ENCODE measurements at regions not wholly inside any gene's neighbourhood (a gene's known extent, or its start where the extent isn't known, plus 50 kb on each side); places are given as distances from the start of the nearest gene placed in this dataset.

DNA sequence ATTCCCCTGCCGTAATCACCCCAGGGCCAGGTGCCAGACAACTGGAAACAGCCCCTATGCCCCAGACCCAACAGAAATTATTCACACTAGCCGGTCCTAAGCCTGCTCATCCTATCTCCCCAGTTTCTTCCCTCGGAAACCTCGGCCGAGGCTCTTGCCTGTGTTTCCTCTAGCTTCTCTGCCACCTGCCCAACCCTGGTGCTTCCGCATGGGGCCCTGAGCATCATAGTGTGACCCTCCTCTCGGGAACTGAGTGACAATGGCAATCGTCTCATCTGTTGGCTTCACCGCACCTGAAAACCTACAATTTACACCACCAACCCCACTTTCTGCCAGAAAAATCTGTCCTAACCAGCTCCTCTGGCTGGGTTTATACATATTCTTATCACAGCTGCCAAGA, 257.3 kb downstream of the SOD2 start:
- ATAC-seq (ENCODE audit: low read depth in 2 of 2), result no peak
- Histone ChIP-seq H3K27me3 (ENCODE audit: control insufficient read depth, insufficient read depth, low read length) (no peaks in the 10 kb centered on the region), H3K4me1 (ENCODE audit: control insufficient read depth, insufficient read depth, low read length, poor library complexity, severe bottlenecking) (no peaks in the 10 kb centered on the region), H3K4me3 (ENCODE audit: low read depth, low read length) (no peak overlapping the region), H3K36me3 (ENCODE audit: control insufficient read depth, insufficient read depth, low read length) (no peaks in the 10 kb centered on the region), H3K27ac (ENCODE audit: insufficient read depth, low read length, poor library complexity, severe bottlenecking) (no peak overlapping the region), H3K9me3 (ENCODE audit: control insufficient read depth in 2 of 2, low read length in 2 of 2) (peaks cover 7 to 13% of the 10 kb centered on the region in 2 experiments)
- Mint-ChIP-seq H3K4me3 (no peak overlapping the region), H3K27ac (no peak overlapping the region), H3K27me3 (peaks cover 12% of the 10 kb centered on the region), H3K4me1 (no peaks in the 10 kb centered on the region), H3K9me3 (peaks cover 0 to 23% (median 4%) of the 10 kb centered on the region in 7 donors), H3K36me3 (no peaks in the 10 kb centered on the region)
- no peak for DNase-seq

DNA sequence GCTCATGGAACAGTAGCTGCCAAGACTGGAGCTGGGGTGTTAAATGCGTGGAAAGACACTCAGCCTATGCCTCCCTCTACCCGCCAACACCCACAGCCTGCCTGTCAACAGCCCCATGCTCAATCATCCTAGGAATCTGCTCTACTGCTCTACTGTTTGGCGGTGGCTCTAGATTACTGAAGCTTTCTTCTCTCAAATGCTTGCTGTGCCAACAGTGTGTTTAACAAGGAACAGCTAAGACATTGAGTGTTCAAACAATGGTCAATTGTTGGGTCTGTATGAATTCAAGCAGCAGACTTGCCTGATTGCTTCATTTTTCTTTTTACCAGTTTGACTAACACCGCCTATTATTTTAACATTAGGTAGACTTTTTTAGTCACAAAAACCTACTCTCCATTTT, 258.6 kb downstream of the SOD2 start:
- Histone ChIP-seq H3K27me3 (ENCODE audit: control insufficient read depth, insufficient read depth, low read length) (no peaks in the 10 kb centered on the region), H3K27ac (ENCODE audit: insufficient read depth, low read length, poor library complexity, severe bottlenecking) (no peak overlapping the region), H3K4me1 (ENCODE audit: control insufficient read depth, insufficient read depth, low read length, poor library complexity, severe bottlenecking) (no peaks in the 10 kb centered on the region), H3K36me3 (ENCODE audit: control insufficient read depth, insufficient read depth, low read length) (no peaks in the 10 kb centered on the region), H3K9me3 (ENCODE audit: control insufficient read depth in 2 of 2, low read length in 2 of 2) (peaks cover 7 to 13% of the 10 kb centered on the region in 2 experiments), H3K4me3 (ENCODE audit: low read depth, low read length) (no peak overlapping the region)
- Mint-ChIP-seq H3K4me3 (no peak overlapping the region), H3K27ac (no peak overlapping the region), H3K36me3 (no peaks in the 10 kb centered on the region), H3K4me1 (no peaks in the 10 kb centered on the region), H3K27me3 (peaks cover 6% of the 10 kb centered on the region), H3K9me3 (peaks cover 0 to 23% (median 4%) of the 10 kb centered on the region in 7 donors)
- no peak for ATAC-seq (ENCODE audit: low read depth in 2 of 2)
- DNase-seq, result no peak

DNA sequence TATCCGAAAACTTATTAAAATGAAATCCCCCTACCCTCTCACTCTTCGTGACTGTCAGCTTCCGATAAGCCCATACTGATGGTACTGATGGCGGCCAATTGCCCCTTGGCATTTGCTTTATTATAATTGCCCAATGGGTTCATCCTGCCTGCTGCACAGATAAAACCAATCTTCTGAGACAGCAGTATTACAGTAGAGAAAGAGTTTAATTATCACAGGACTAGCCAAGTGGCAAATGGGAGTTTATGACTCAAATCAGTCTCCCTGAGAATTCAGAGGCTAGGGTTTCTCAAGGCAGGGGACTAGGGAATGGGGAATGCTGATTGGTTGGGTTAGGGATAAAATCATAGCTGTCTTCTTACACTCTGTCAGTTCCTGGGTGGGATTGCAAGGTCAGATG, 259.5 kb downstream of the SOD2 start:
- DNase-seq (no peak), ATAC-seq (ENCODE audit: low read depth in 2 of 2) (no peak)
- no peak overlapping the region for H3K4me3 Mint-ChIP-seq
- Histone ChIP-seq H3K4me3 (ENCODE audit: low read depth, low read length) (no peak overlapping the region), H3K9me3 (ENCODE audit: control insufficient read depth in 2 of 2, low read length in 2 of 2) (peaks cover 7 to 13% of the 10 kb centered on the region in 2 experiments), H3K36me3 (ENCODE audit: control insufficient read depth, insufficient read depth, low read length) (no peaks in the 10 kb centered on the region), H3K27me3 (ENCODE audit: control insufficient read depth, insufficient read depth, low read length) (no peaks in the 10 kb centered on the region), H3K27ac (ENCODE audit: insufficient read depth, low read length, poor library complexity, severe bottlenecking) (no peak overlapping the region), H3K4me1 (ENCODE audit: control insufficient read depth, insufficient read depth, low read length, poor library complexity, severe bottlenecking) (no peaks in the 10 kb centered on the region)
- H3K4me1 Mint-ChIP-seq, result no peaks in the 10 kb centered on the region
- no peaks in the 10 kb centered on the region for H3K36me3 Mint-ChIP-seq
- peaks cover 0 to 23% (median 4%) of the 10 kb centered on the region in 7 donors for H3K9me3 Mint-ChIP-seq
- peaks cover 4% of the 10 kb centered on the region for H3K27me3 Mint-ChIP-seq
- H3K27ac Mint-ChIP-seq, result no peak overlapping the region

DNA sequence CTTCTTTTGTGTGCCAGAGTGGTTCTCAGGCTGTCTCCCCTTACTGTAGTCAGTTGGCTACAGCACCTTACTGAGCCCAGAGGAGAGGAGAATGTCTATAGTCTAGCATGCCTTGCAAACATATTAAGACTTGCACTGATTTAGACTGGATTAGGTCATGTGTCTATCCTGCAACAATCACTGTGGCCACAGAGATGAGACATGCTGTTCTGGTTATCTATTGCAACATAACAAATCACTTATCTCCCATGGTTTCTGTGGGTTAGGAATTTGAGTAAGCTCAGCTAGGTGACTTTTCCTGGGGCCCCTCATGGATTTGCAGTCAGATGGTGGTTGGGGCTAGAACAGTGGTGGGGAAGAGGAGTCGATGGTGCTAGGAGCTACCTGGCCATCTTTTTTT, 261.3 kb downstream of the SOD2 start:
- Mint-ChIP-seq H3K4me1 (no peaks in the 10 kb centered on the region), H3K9me3 (peaks cover 0 to 23% (median 6%) of the 10 kb centered on the region in 7 donors), H3K27ac (no peak overlapping the region), H3K27me3 (peaks cover 4% of the 10 kb centered on the region), H3K4me3 (no peak overlapping the region), H3K36me3 (no peaks in the 10 kb centered on the region)
- Histone ChIP-seq H3K36me3 (ENCODE audit: control insufficient read depth, insufficient read depth, low read length) (no peaks in the 10 kb centered on the region), H3K4me1 (ENCODE audit: control insufficient read depth, insufficient read depth, low read length, poor library complexity, severe bottlenecking) (no peaks in the 10 kb centered on the region), H3K27me3 (ENCODE audit: control insufficient read depth, insufficient read depth, low read length) (no peaks in the 10 kb centered on the region), H3K9me3 (ENCODE audit: control insufficient read depth in 2 of 2, low read length in 2 of 2) (peaks cover 7 to 13% of the 10 kb centered on the region in 2 experiments), H3K27ac (ENCODE audit: insufficient read depth, low read length, poor library complexity, severe bottlenecking) (no peak overlapping the region), H3K4me3 (ENCODE audit: low read depth, low read length) (no peak overlapping the region)
- no peak for DNase-seq
- no peak for ATAC-seq (ENCODE audit: low read depth in 2 of 2)

DNA sequence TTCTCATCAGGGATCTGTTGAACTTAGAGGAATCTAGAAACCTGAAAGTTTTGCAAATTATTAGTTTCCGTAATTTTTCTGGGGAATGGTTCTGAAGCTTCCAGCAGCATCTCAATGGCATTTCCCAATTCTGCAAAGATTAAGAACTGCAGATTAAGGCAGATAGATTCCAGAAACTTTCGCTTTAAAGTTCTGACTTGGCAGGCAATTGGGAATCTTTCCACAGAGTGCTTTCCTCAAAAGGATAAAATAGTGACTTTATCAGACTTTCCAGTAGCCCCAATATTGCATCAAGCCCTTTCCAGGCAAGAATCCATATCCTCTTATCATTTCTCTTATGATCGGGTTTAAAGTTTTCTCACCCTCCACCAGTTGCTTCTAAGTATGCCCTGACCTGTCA, 261.1 kb downstream of the FNDC1 start:
- Histone ChIP-seq H3K4me1 (ENCODE audit: control insufficient read depth, insufficient read depth, low read length, poor library complexity, severe bottlenecking) (no peaks in the 10 kb centered on the region), H3K36me3 (ENCODE audit: control insufficient read depth, insufficient read depth, low read length) (no peaks in the 10 kb centered on the region), H3K4me3 (ENCODE audit: low read depth, low read length) (no peak overlapping the region), H3K9me3 (ENCODE audit: control insufficient read depth in 2 of 2, low read length in 2 of 2) (peaks cover 7 to 13% of the 10 kb centered on the region in 2 experiments), H3K27me3 (ENCODE audit: control insufficient read depth, insufficient read depth, low read length) (no peaks in the 10 kb centered on the region), H3K27ac (ENCODE audit: insufficient read depth, low read length, poor library complexity, severe bottlenecking) (no peak overlapping the region)
- no peak for ATAC-seq (ENCODE audit: low read depth in 2 of 2)
- peaks cover 10% of the 10 kb centered on the region for H3K27me3 Mint-ChIP-seq
- no peak overlapping the region for H3K27ac Mint-ChIP-seq
- no peaks in the 10 kb centered on the region for H3K36me3 Mint-ChIP-seq
- H3K4me1 Mint-ChIP-seq, result no peaks in the 10 kb centered on the region
- DNase-seq, result no peak
- peaks cover 0 to 20% (median 8%) of the 10 kb centered on the region in 7 donors for H3K9me3 Mint-ChIP-seq
- H3K4me3 Mint-ChIP-seq, result no peak overlapping the region

DNA sequence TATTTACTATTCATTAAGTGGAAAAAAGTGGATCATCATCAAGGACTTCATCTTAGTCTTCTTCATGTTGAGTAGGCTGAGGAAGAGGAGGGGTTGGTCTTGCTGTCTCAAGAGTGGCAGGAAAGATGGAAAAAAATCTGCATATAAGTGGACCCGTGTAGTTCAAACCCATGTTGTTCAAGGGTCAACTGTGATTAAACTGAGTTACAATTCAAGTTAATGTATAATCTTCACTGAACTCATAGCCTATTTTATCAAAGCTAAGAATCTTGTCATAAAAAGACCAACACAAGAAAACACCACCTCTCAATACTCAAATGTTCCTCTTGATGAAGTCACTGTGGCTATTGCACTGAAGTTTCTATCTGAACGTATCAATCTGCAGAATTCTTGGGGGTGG, 260.2 kb downstream of the FNDC1 start:
- H3K27me3 ChIP-seq (ENCODE audit: control insufficient read depth, insufficient read depth, low read length), result no peaks in the 10 kb centered on the region
- H3K27ac Mint-ChIP-seq, result no peak overlapping the region
- peaks cover 10% of the 10 kb centered on the region for H3K27me3 Mint-ChIP-seq
- H3K9me3 Mint-ChIP-seq, result peaks cover 0 to 20% (median 7%) of the 10 kb centered on the region in 7 donors
- no peak overlapping the region for H3K27ac ChIP-seq (ENCODE audit: insufficient read depth, low read length, poor library complexity, severe bottlenecking)
- no peaks in the 10 kb centered on the region for H3K4me1 ChIP-seq (ENCODE audit: control insufficient read depth, insufficient read depth, low read length, poor library complexity, severe bottlenecking)
- H3K4me3 ChIP-seq (ENCODE audit: low read depth, low read length), result no peak overlapping the region
- DNase-seq (no peak), ATAC-seq (ENCODE audit: low read depth in 2 of 2) (no peak)
- no peaks in the 10 kb centered on the region for H3K4me1 Mint-ChIP-seq
- H3K36me3 Mint-ChIP-seq, result no peaks in the 10 kb centered on the region
- H3K4me3 Mint-ChIP-seq, result no peak overlapping the region
- H3K36me3 ChIP-seq (ENCODE audit: control insufficient read depth, insufficient read depth, low read length), result no peaks in the 10 kb centered on the region
- H3K9me3 ChIP-seq (ENCODE audit: control insufficient read depth in 2 of 2, low read length in 2 of 2), result peaks cover 7 to 13% of the 10 kb centered on the region in 2 experiments

DNA sequence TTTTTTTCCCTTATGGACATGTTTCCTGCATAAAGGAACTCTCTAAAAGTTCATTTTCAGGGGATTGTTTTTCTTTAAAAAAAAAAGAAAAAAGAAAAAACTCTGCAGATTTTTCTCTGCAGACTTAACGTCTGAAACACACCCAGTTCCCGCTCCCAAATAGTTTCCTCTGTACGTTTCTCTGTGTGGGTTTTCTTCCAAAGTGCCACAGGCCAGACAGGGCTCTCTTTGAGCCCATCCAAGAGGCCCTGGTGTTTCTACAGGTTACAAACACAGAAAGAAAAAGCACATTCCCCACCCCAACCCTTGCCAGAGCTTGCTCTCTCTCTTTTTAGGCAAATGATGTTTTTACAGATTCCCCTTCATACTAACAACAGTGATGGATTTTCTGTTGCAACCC, 258.6 kb downstream of the FNDC1 start:
- Mint-ChIP-seq H3K9me3 (peaks cover 0 to 9% (median 2%) of the 10 kb centered on the region in 7 donors), H3K27me3 (peaks cover 6% of the 10 kb centered on the region), H3K4me1 (no peaks in the 10 kb centered on the region), H3K36me3 (no peaks in the 10 kb centered on the region), H3K27ac (peak overlapping the region in 1 of 3 donors; percentile 83), H3K4me3 (no peak overlapping the region)
- ATAC-seq (ENCODE audit: low read depth in 2 of 2) (no peak), DNase-seq (no peak)
- H3K4me1 ChIP-seq (ENCODE audit: control insufficient read depth, insufficient read depth, low read length, poor library complexity, severe bottlenecking), result no peaks in the 10 kb centered on the region
- H3K27me3 ChIP-seq (ENCODE audit: control insufficient read depth, insufficient read depth, low read length), result no peaks in the 10 kb centered on the region
- no peak overlapping the region for H3K27ac ChIP-seq (ENCODE audit: insufficient read depth, low read length, poor library complexity, severe bottlenecking)
- no peak overlapping the region for H3K4me3 ChIP-seq (ENCODE audit: low read depth, low read length)
- H3K9me3 ChIP-seq (ENCODE audit: control insufficient read depth in 2 of 2, low read length in 2 of 2), result peaks cover 0 to 3% of the 10 kb centered on the region in 2 experiments
- no peaks in the 10 kb centered on the region for H3K36me3 ChIP-seq (ENCODE audit: control insufficient read depth, insufficient read depth, low read length)

DNA sequence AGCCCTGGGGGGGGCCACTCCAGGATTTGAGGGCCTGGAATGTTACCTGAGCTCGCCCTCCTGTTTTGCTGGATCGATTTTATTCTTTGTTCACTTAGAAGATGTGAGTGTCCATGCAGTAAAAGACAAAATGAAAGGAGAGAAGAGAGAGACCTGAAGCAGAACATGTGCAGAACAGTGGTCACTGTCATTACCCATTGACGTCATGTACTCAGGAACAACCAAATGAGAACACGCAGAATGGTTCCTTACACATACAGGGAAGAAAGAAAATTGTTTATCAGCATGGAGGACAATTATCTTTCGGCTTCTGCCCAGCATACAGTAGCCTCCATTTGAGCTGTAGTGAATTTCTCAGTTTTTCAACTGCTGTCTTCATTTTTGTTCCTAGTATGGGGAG, 258.1 kb downstream of the FNDC1 start:
- H3K27ac ChIP-seq (ENCODE audit: insufficient read depth, low read length, poor library complexity, severe bottlenecking), result no peak overlapping the region

More for the DNA sequence above, 258.1 kb downstream of the FNDC1 start:
- peaks cover 0 to 7% (median 2%) of the 10 kb centered on the region in 7 donors for H3K9me3 Mint-ChIP-seq
- ATAC-seq (ENCODE audit: low read depth in 2 of 2) (no peak), DNase-seq (no peak)
- H3K27me3 Mint-ChIP-seq, result peaks cover 6% of the 10 kb centered on the region
- H3K27ac Mint-ChIP-seq, result no peak overlapping the region
- H3K4me1 Mint-ChIP-seq, result no peaks in the 10 kb centered on the region
- Histone ChIP-seq H3K4me1 (ENCODE audit: control insufficient read depth, insufficient read depth, low read length, poor library complexity, severe bottlenecking) (no peaks in the 10 kb centered on the region), H3K4me3 (ENCODE audit: low read depth, low read length) (no peak overlapping the region), H3K27me3 (ENCODE audit: control insufficient read depth, insufficient read depth, low read length) (no peaks in the 10 kb centered on the region), H3K9me3 (ENCODE audit: control insufficient read depth in 2 of 2, low read length in 2 of 2) (peaks cover 0 to 3% of the 10 kb centered on the region in 2 experiments), H3K36me3 (ENCODE audit: control insufficient read depth, insufficient read depth, low read length) (no peaks in the 10 kb centered on the region)
- no peaks in the 10 kb centered on the region for H3K36me3 Mint-ChIP-seq
- H3K4me3 Mint-ChIP-seq, result no peak overlapping the region

Data from CD4-positive, CD25-positive, alpha-beta regulatory T cell (primary cell).